Activated effector memory CD4-positive, alpha-beta T cell treated with anti-CD3 and anti-CD28 coated beads, Interleukin-2, amount 50 U/mL, for 16 hours (primary cell): ENCODE measurements at regions not wholly inside any gene's neighbourhood (a gene's known extent, or its start where the extent isn't known, plus 50 kb on each side); places are given as distances from the start of the nearest gene placed in this dataset.

ENCODE experiments used
- DNase-seq: peaks from one replicate; pipeline ENCODE4 v3.0.0-alpha.2; 2020

- DNase-seq: no peak
Observed at GRCh38 chr14:22411398-22412055, 177.5 kb downstream of the DAD1 start.

GRCh38 chr14:22410497-22410896, 178.5 kb downstream of the DAD1 start:
- no peak for DNase-seq

GRCh38 chr14:22409006-22409405, 180.0 kb downstream of the DAD1 start:
- DNase-seq: no peak

GRCh38 chr14:22408547-22408946, 180.5 kb downstream of the DAD1 start:
- no peak for DNase-seq

- DNase-seq: no peak
Observed at GRCh38 chr14:22407033-22407432, 182.0 kb downstream of the DAD1 start.

GRCh38 chr14:22405201-22405600, 183.8 kb downstream of the DAD1 start:
- DNase-seq: no peak

- DNase-seq: no peak
Observed at GRCh38 chr14:22403296-22403695, 185.7 kb downstream of the DAD1 start.

- no peak for DNase-seq
Observed at GRCh38 chr14:22400655-22401259, 188.3 kb downstream of the DAD1 start.

- no peak for DNase-seq
Observed at GRCh38 chr14:22399776-22400175, 189.2 kb downstream of the DAD1 start.

- DNase-seq: no peak
Observed at GRCh38 chr14:22397221-22397737, 191.7 kb downstream of the DAD1 start.

- DNase-seq: no peak
Observed at GRCh38 chr14:22395803-22396202, 193.2 kb downstream of the DAD1 start.

GRCh38 chr14:22394616-22395015, 194.4 kb downstream of the DAD1 start:
- DNase-seq: no peak

GRCh38 chr14:22393796-22394195, 195.2 kb downstream of the DAD1 start:
- DNase-seq: no peak

- DNase-seq: no peak
Observed at GRCh38 chr14:22391908-22392565, 197.0 kb downstream of the DAD1 start.

- DNase-seq: no peak
Observed at GRCh38 chr14:22390824-22391461, 198.1 kb downstream of the DAD1 start.

- DNase-seq: no peak
Observed at GRCh38 chr14:22390195-22390594, 198.8 kb downstream of the DAD1 start.

- no peak for DNase-seq
Observed at GRCh38 chr14:22388669-22389595, 200.1 kb downstream of the DAD1 start.

- DNase-seq: no peak
Observed at GRCh38 chr14:22387776-22388241, 201.2 kb downstream of the DAD1 start.

- DNase-seq: no peak
Observed at GRCh38 chr14:22386924-22387775, 201.9 kb downstream of the DAD1 start.

GRCh38 chr14:22384974-22385526, 204.0 kb downstream of the DAD1 start:
- DNase-seq: no peak

GRCh38 chr14:22384167-22384549, 204.9 kb downstream of the DAD1 start:
- DNase-seq: no peak
